WERI-Rb-1 (cell line): ENCODE measurements at regions not wholly inside any gene's neighbourhood (a gene's known extent, or its start where the extent isn't known, plus 50 kb on each side); places are given as distances from the start of the nearest gene placed in this dataset.

Source experiments
- DNase-seq: peaks from one replicate; pipeline ENCODE4 v3.0.0-alpha.2; 2020
- H3K27ac ChIP-seq: fragments of 250-450 bp; sonication (Bioruptor Pico); 2 replicates; pipeline ENCODE4 v1.5.1; 2020; ENCODE audit warnings: mild to moderate bottlenecking, moderate library complexity
- H3K27me3 ChIP-seq: fragments of 250-450 bp; sonication (Bioruptor Pico); 2 replicates; pipeline ENCODE4 v1.5.1; 2021; ENCODE audit warnings: mild to moderate bottlenecking, low read depth, moderate library complexity; ENCODE audit not compliant: insufficient read depth, severe bottlenecking
- H3K36me3 ChIP-seq: fragments of 250-450 bp; sonication (Bioruptor Pico); 2 replicates; pipeline ENCODE4 v1.5.1; 2020; ENCODE audit warnings: mild to moderate bottlenecking, moderate library complexity
- H3K4me3 ChIP-seq: 2 replicates; pipeline ENCODE4 v1.5.1; 2011; ENCODE audit warnings: low read depth, mild to moderate bottlenecking, control low read depth, low read length
- H3K9me3 ChIP-seq: fragments of 250-450 bp; sonication (Bioruptor Pico); 2 replicates; pipeline ENCODE4 v1.5.1; 2021; ENCODE audit warnings: mild to moderate bottlenecking, moderate library complexity; ENCODE audit not compliant: severe bottlenecking
- TF ChIP-seq, protein P1 (sequence below): IDR thresholded peaks from 2 replicates; pipeline ENCODE4 v1.5.1; 2011; ENCODE audit warnings: low read depth, mild to moderate bottlenecking, control low read depth, inconsistent platforms, low read length

DNA sequence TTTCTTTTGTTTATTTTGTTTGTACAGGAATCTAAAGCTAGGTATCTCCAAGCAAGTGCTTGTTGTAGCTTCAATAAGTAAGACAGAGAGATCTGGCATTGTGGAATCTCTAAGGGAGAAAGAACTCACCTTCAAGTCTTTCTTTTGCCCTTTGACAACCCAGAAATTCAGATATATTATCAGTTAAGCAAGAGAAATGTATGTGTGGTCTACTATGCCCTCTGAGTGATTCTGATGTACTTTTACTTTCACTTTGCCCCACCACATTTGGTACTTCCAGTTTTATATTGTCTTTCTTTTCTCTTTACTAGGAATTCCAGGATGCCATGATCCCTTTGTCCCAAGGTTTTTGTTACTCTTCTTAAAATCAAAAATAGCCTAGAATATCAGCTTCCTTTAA, 259.6 kb upstream of the PIK3C3 start:
- TF ChIP-seq, protein P1, sequence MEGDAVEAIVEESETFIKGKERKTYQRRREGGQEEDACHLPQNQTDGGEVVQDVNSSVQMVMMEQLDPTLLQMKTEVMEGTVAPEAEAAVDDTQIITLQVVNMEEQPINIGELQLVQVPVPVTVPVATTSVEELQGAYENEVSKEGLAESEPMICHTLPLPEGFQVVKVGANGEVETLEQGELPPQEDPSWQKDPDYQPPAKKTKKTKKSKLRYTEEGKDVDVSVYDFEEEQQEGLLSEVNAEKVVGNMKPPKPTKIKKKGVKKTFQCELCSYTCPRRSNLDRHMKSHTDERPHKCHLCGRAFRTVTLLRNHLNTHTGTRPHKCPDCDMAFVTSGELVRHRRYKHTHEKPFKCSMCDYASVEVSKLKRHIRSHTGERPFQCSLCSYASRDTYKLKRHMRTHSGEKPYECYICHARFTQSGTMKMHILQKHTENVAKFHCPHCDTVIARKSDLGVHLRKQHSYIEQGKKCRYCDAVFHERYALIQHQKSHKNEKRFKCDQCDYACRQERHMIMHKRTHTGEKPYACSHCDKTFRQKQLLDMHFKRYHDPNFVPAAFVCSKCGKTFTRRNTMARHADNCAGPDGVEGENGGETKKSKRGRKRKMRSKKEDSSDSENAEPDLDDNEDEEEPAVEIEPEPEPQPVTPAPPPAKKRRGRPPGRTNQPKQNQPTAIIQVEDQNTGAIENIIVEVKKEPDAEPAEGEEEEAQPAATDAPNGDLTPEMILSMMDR, result no peak
- no peak overlapping the region for H3K4me3 ChIP-seq
- no peaks in the 10 kb centered on the region for H3K27me3 ChIP-seq
- no peaks in the 10 kb centered on the region for H3K36me3 ChIP-seq
- no peaks in the 10 kb centered on the region for H3K9me3 ChIP-seq
- DNase-seq, result no peak
- H3K27ac ChIP-seq, result no peak overlapping the region

DNA sequence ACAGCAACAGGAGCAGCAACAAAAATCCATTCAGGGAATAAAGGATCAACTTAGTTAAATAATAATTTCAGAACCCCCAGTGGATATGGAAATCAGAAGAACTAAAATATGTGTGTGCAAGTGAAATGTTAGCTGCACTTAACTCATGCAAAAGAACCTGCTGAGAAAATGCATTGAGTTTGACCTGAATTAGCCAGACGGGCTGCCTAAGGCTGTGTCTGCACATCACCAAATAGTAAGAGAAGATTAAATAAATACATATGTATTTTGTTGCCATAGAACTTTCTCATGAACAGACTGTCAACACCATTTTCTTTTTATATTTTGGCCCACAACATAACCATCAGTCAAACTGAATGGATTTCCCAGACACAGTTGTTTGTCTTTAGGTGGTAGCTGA, 262.0 kb upstream of the PIK3C3 start:
- no peak for DNase-seq
- no peak overlapping the region for H3K4me3 ChIP-seq
- H3K27me3 ChIP-seq, result no peaks in the 10 kb centered on the region
- H3K9me3 ChIP-seq, result no peaks in the 10 kb centered on the region
- H3K36me3 ChIP-seq, result no peaks in the 10 kb centered on the region
- H3K27ac ChIP-seq, result no peak overlapping the region
- TF ChIP-seq, protein P1, result no peak

DNA sequence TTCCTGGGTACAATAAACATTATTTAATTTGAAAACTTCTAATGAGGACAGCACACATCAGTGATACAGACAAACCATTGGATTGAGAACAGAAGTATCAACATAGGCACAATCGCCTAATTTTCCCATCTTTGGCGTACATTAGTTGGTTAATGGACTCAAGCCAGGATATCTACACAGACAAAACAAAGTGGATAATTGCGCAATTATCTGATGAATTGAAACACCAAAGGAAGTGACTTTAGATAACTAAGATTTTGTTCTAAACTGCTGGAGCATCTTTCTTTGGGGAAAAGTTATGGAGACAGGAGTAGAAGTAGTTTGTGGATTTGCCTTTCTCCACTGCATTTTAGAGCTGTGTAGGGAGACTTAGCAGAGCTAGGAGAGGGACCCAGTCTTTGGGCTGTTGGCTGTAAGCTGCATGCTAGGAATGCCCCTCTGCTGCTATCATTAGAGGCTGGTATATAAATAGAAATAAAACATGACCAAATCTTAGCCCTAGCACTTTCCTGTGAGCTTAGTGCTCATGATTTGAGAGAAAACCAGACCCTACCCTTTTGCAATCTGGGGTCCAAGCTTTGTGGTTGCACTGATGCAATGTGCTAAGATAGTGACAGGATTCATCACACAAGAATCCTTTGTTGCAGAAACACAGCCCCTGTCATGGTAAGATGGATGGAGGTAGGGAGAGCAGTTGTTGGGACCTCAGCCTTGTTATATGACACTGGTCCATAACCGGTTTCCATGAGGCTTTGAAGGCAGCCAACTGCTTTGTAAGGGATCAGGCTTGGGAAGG, 264.5 kb upstream of the PIK3C3 start:
- no peaks in the 10 kb centered on the region for H3K36me3 ChIP-seq
- TF ChIP-seq, protein P1, result no peak
- no peaks in the 10 kb centered on the region for H3K27me3 ChIP-seq
- DNase-seq, result no peak
- no peak overlapping the region for H3K27ac ChIP-seq
- no peaks in the 10 kb centered on the region for H3K9me3 ChIP-seq
- no peak overlapping the region for H3K4me3 ChIP-seq

GRCh38 chr18:41687138-41687537, 267.9 kb upstream of the PIK3C3 start:
- DNase-seq, result no peak
- Histone ChIP-seq H3K27ac (no peak overlapping the region), H3K4me3 (no peak overlapping the region), H3K27me3 (no peaks in the 10 kb centered on the region), H3K36me3 (no peaks in the 10 kb centered on the region), H3K9me3 (no peaks in the 10 kb centered on the region)
- TF ChIP-seq, protein P1, result no peak

GRCh38 chr18:41681138-41681880, 273.7 kb upstream of the PIK3C3 start:
- Histone ChIP-seq H3K27ac (no peak overlapping the region), H3K36me3 (no peaks in the 10 kb centered on the region), H3K4me3 (no peak overlapping the region), H3K9me3 (no peaks in the 10 kb centered on the region), H3K27me3 (no peaks in the 10 kb centered on the region)
- DNase-seq, result no peak
- TF ChIP-seq, protein P1, result no peak
